HG03460 (cell line): ENCODE measurements at regions not wholly inside any gene's neighbourhood (a gene's known extent, or its start where the extent isn't known, plus 50 kb on each side); places are given as distances from the start of the nearest gene placed in this dataset.
"Not testable (repeated sequence)": the region's sequence is repeated elsewhere in the genome, so short reads cannot be mapped to it uniquely, and the experiment has no call there.

ENCODE experiments used
- ATAC-seq: cut with Tn5 transposase; IDR thresholded peaks from one replicate; pipeline ENCODE4 v1.9.1; 2021; ENCODE audit not compliant: unreplicated experiment

DNA sequence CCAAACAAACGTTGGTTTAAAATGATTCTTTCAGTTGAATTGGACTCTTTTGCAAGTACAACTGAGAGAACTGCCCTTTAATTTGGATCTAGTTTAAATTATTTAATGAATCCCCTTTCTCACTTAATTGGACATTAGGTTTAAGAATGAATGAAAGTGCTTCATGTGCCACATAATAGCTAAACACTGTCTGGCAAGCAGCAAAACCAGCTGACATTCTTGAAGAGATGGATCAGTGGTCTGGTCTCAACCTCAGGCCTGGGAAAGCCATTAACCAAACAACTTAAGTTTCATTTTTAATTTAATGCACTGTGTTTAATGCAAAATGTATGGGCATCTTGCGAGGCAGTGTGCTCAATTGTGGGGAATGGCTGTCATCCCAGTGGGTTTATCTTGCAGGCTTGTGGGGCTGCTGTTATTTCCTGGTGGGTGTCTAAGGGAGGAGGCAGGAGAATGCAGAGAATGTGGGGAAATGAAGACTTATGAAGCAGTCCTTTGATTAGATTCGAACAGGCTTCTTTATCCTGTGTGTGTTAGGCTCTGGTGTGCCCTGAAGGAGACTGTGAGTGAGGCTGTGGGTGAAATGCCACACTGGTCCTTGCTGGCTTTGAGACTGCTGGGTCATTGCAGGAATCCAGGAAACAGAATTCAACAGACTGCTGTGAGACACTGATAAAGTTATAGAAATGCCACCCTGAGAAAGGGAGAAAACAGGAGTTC, 144.1 kb upstream of the PELI2 start:
- no peak for ATAC-seq

DNA sequence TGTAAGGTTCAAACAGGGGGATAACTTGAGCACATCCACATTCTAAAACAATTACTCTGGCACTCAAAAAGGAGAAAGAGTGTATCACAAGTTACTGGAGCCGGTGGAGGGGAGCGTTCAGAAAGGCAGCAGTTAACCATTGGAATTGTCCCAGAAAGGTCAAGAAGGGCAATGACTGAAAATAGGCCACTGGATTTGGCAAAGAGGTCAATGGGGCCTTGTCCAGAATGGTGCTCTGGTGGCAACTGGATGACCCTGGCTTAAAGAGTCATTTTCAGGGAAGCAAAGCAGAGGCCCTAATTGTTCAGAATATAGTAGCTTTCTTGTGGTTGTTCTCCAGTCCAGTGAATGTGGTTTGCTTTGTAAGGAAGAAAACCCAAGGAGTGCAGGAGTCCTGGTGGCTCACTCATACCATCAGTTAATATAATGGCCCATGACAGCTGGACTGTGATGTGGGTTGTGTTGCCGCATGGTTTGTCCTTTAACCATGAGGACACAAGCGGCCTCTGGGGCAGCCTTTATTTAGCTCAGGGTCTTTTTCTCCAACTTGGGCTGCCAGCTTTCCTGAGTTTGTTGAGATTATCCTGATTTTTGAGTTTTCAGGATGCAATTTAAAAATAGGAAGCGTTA, 142.8 kb upstream of the PELI2 start:
- ATAC-seq = no peak

DNA sequence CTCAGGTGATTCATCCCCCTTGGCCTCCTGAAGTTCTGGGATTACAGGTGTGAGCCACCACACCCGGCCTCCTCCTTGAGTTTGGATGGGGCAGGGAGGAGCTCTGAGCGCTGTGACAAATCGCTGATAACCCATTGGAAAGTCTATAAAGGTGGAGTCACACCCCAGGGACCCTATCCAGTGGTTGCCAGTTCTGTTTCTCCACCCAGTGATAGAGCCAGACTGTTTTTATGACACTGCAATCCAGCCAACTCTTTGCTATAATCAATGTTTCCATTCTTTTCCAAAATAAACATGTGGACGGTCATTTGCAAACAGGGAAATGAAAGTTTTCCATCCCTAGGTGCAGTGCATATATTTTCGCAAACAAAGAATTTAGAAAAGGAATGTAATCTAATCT, 142.0 kb upstream of the PELI2 start:
- no peak for ATAC-seq

DNA sequence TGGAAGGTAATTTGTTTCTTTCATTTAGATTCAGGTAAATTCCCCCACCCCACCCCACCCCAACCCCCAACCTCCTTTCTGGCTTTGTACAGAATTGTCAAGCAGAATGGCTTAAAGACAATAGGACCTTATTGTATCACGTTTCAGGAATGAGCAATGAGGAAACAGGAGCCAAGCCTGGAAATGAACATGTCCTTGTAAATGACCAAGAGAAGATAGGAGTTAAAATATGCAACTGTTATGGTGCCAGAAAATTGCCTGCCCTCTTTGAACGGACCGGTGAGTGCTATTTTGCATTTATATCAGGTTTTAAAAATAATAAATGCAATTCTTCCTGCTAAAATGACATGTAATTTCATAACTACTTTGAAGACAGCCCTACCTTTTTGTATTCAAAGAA, 141.6 kb upstream of the PELI2 start:
- ATAC-seq = no peak

DNA sequence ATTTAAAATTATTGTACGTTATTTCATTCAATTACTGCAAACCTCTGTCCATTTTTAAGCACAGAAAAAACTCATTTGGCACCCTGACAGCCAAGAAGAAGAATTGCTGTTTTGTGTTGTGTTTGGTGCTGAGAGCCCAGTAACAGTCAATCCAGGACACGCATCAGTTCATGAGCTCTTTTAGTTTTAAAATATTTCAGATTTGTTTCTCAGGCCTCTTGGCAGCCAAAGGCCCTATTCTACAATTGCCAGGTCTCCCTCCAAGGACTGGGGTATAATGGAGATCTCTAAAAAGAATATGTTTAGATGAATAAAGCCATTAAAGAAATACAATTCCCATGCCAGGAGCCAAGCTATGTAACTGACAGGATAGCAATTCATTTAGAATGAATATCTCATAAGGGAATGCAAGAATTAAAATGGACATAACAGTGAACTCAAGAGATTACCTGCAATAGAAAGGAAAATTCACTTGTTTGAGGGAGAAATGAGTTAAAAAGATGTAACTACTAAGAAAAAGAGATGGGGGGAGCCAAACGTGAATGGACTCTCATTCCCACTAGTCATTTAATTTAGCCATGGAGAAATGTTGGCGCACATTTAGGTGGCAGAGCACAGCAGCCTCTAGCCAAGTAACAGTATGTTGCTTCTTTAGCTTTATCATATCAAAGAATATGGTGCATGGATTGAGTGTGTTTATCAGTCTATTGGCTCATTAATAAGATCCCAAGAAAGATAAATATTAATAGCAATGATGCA, 140.6 kb upstream of the PELI2 start:
- no peak for ATAC-seq

DNA sequence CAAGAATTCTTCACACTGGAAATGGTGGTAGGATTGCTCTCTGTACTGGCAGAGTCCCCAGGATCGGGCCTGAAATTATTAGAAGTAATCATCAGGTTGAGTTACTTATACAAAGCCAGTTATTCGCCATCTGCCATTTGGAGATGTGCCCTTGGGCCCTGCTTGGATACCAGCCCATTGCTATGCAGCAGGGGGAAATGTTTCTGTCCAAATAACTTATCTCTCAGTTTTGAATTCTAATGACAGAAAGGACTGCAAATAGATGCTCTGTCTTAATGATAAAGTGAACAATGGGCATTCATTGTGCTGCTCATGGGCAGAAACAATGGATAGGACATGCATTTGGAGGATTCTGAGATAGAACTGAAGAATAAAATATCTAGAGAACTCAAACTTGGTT, 139.1 kb upstream of the PELI2 start:
- no peak for ATAC-seq

DNA sequence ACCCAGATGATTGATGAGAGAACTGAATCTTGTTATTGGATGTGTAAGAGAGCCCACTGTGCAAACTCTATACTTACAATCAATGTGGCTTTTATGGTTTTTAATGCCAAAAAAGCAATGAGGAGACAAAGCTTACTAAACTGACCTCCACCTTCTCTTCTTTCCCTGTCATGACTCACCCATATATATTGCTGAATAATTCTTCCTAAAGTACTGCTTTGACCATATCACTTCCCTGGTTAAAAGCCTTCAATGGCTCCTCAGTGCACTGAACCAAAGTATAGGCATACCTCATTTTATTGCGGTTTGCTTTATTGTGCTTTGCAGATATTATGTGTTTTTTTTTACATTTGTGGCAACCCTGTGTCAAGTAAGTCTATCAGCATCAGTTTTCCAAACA, 138.4 kb upstream of the PELI2 start:
- ATAC-seq = no peak

DNA sequence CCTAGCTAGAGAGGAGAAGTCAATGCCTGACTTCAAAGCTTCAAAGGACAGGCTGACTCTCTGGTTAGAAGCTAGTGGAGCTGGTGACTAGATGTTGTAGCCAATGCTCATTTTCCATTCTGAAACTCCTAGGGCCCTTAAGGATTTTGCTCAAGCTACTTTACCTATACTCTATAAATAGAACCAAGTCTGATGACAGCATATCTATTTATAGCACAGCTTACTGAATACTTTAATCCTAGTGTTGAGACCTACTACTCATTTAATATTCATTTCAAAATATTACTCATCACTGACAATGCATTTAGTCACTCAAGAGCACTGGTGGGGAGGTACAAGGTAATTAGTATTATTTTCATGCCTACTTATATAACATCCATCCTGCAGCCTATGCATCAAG, 137.2 kb upstream of the PELI2 start:
- ATAC-seq = no peak

DNA sequence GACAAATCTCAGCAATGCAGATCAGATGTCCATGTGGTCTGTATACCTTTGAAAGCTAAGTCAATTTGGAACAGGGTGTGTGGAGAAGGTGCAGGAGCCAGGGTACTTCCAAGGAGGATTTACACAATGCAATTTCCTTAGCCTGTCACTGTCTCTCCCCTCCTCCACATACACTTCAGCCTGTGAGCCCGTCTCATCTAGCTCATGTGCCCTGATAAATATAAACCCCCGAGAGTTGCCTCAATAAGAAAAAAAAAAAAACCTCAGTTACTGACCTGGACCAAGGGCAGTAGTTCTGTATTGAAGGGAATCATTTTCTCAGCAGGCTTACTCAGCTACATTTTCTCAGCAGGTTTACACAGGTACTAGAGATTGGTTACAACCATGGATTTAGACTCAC, 132.1 kb upstream of the PELI2 start:
- no peak for ATAC-seq

DNA sequence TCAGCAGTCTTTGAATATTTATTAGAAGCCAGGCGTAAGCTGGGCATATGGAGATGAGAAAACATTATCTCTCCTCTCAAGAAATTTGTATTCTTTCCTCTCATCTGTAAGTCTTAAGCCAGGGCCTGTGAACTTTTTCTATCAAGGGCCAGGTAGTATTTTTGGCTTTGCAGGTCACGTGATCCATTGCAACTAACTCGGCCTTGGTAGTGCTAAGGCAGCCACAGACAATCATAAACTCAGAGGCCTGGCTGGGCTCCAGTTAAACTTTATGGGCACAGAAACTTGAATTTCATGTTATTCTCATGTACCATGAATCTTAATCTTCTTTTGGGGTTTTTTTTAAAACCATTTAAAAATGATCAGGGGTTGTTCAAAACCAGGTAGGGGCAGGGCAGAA, 117.4 kb upstream of the PELI2 start:
- no peak for ATAC-seq

DNA sequence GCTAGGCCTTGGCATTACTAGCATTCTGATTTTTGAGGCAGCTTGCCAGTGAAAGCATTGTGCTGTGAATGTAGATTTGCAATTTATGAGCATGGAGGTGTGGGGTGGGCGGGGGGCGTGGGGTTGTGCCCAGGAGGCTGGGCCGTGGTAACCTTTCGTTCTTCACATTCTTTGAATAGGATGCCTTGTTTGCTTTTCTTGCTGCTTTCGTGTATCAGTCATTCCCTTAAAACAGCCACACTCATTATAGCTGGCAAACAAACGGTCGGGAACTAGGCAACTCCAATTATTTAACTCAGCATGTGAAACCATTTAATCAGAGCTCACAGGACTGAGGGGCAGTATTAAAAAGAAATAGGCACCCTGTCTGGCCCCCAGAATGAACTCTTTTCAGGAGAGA, 115.9 kb upstream of the PELI2 start:
- no peak for ATAC-seq

DNA sequence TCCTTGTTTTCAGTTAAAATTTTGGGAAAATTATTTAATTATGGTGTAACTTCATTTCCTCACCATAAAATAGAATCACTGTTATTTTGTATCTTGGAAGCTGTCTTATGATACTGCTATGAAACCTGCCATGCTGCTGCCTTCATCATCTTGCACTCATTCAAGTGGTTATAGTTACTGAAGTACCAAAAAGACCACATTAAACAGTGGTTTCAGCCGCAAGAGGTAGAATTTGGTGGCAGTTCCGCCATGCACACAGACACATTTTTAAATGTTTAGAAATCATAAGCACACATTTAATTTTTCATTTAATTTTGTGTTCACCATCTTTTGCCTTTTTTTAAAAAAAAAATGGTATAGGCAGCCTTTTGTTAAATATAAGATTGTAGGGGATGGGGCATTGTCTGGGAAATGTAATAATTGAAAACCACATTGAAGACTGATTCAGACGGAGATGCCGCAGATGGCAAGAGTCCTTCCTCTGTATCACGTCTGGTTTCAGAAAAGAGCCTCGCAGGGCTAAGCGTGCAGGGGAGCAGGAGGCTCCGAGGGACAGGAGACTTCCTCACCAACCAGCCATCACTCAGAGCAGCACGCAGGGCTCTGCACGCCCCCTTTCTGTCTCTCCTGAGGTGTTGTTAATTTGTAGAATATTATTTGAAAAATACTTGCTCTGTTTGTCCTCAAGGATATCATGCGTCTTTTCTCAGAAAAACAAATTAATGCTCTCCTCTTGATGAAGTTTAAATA, 115.2 kb upstream of the PELI2 start:
- peak; percentile 57 for ATAC-seq

DNA sequence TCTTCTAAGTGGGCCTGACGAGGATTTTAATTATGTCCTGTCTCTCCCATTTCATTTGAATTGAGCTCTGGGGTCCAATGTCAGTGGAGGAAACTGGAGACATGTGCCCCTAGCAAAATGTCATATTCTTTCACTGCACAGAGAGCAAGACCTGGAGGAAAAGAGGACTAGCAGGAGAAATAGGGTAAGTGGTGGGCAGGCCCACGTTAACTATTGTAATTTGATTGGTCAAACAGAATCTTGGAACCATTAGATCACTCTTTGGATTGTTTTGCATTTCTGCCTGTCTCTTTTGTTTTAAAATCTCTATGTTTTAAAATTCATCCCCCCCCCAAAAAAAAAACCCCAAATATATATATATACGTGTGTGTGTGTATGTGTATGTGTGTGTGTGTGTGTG, 113.9 kb upstream of the PELI2 start:
- no peak for ATAC-seq

DNA sequence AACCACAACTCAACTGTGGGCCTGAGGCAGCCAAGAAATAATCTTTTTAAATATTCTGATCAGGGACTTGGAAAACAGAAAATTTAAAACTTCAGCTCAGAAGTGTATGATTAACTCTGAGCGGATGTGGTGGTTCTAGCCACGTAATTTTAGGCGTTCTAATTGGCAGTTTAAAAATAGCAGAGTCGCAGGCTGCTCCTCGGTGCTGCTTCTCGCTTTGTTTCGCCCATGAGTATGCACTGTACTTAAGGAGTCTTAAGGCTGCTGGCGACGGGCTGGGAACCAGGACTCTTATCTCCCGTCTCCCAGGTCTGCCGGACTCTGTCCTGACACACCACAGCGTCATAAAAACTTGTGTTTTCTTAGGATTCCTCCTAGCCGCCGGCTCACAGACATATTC, 113.4 kb upstream of the PELI2 start:
- ATAC-seq = peak; percentile 60

DNA sequence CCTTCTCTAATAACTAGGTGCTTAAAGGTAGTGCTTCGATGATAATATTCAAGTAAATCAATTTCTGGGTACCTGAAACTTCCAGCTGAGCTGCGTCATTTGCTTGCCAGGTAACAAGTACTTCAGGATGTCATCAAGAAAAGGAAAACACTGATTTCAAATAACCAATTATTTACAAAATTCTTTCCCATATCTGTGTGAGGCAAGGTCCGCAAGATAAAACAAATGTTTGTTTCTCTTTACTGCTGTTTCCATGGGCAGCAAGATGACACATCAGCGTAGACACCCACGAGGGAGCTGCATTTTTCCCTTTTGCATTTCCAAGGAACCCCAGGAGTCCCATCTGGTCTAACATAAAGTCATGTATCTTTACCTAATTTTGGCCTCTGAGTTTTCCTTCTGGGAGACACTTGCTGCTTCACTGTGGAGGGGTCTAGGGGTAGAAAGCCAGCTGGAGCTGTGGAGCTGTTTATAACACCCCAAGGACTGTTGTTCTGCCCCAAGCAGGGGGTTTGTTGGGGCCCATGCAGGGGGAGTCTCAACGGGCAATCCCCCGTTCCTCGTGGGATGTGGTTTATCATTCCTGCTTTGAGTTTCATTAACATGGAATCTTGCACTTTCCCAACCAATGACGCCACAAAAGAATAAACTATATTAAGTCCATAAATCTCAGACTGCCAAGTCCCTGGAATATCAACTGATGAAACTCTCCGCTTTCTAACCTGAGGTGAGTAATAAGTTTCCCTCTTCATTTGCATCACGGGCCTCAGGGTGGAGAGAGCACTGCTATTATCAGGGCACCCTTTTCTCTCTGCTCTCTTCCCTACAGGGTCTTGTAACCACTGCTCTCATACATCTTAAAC, 112.8 kb upstream of the PELI2 start:
- no peak for ATAC-seq

DNA sequence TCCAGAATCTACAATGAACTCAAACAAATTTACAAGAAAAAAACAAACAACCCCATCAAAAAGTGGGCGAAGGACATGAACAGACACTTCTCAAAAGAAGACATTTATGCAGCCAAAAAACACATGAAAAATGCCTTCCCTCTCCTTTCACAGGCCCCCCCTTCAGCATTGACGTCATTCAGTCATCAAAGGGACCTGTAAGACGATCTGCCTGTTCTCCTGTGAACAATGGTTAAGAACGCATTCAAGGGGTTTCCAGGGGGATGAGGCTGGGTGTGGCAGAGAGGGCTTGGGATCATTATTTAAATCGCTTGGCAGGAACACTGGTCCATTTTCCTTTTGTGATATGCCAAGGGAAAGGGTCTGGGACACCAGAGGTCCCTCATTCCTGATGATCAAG, 110.7 kb upstream of the PELI2 start:
- ATAC-seq = not testable (repeated sequence)

DNA sequence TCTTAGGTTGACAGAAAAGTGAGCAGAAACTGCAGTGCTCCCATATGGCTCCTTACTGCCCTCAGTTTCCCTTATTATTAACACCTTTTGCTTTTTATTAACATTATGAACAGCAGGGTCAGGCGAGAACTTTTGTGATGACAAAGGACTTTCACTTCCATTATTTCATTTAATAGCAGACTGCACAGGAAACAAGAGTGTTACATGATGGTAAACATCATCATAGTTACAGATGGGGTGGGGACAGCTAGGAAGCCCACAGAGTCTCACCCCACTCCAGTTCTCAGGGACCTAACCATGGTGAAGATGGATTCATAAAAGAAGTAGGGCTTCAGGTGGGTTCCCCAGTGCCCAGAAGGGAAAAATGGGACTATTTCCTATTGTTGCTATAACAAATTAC, 110.1 kb upstream of the PELI2 start:
- ATAC-seq = no peak

DNA sequence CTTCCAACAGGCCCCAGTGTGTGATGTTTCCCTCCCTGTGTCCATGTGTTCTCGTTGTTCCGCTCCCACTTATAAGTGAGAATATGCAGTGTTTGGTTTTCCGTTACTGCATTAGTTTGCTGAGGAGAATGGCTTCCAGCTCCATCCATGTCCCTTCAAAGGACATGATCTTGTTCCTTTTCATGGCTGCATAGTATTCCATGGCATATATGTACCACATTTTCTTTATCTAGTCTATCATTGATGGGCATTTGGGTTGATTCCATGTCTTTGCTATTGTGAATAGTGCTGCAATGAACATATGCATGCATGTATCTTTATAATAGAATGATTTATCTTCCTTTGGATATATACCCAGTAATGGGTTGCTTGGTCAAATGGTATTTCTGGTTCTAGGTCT, 109.5 kb upstream of the PELI2 start:
- ATAC-seq = not testable (repeated sequence)

DNA sequence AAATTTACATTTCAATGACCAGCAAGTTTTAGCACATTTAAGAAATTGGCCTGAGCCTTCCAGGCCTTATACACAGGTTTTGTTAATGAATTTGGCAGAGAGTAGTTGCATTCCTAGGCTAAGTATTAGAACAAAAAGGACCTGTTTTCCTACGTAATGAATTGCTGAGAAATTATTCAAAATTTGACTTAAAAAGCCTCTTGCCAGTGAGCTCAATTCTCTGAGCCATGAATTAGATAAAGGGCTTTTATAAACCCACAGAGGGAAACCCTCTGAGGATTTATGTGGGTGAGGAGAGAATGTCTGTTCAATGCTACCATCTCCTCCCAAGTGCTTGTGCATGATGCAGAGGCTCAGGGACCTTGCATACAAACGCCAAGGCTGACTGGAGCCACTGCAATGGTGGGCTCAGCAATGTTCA, 94.5 kb upstream of the PELI2 start:
- no peak for ATAC-seq

DNA sequence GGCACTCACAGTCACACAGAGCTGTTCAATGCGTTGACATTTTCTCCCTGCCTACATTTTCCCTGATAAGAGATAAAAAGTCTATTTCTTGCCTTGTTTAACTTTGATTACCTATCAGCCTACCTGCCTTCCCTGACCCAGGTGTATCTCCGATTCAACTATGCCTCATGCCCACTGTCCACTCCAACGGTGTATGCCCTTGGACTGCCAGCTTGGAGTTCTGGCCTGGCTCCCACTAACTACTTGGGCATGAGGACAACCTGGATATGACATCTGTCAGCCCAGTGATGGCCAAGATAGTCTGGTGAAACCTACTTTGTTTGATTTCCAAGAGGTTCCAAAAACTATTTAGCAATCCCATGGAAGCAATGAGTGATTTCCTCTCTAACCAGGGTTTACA, 93.0 kb upstream of the PELI2 start:
- no peak for ATAC-seq

DNA sequence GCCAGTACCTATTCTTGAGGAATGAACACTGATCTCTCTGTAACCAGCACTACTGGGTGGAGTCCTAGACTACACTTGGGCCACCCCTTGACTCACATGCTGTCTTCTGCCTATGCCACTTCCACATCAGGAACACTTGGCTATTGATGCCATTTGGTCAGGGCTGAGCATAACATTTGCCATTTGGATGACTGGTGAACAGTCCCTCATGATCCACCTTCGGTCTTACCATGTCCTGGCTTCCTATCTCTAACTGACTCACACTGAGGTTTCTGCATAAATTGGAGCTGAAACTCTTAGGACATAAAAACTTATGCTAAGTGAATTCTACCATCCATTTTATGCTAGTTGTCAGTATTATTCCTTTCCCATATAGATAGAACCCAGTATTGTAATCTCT, 91.7 kb upstream of the PELI2 start:
- ATAC-seq = no peak
